A549 (cell line): ENCODE measurements at regions not wholly inside any gene's neighbourhood (a gene's known extent, or its start where the extent isn't known, plus 50 kb on each side); places are given as distances from the start of the nearest gene placed in this dataset.

Experiments used
- BHLHE40 ChIP-seq: IDR thresholded peaks from 2 replicates; pipeline ENCODE4 v1.6.1; 2012; ENCODE audit warnings: low read depth, low read length, inconsistent platforms
- HMGXB4 ChIP-seq: fragments of 250-450 bp; sonication (Bioruptor Pico); IDR thresholded peaks from 2 replicates; pipeline ENCODE4 v1.5.0; 2021; ENCODE audit warnings: mild to moderate bottlenecking, moderate library complexity, borderline replicate concordance
- MAX ChIP-seq: IDR thresholded peaks from 2 replicates; pipeline ENCODE4 v1.6.1; 2012
- MYC ChIP-seq: IDR thresholded peaks from 2 replicates; pipeline ENCODE4 v1.6.1; 2012; ENCODE audit warnings: mild to moderate bottlenecking, inconsistent platforms, low read length, improper control_type of control experiment, borderline replicate concordance
- POLR2A ChIP-seq: IDR thresholded peaks from 2 replicates; pipeline ENCODE4 v1.6.1; 2012; ENCODE audit warnings: mild to moderate bottlenecking, low read length

GRCh38 chr14:54223831-54224402 is 172.9 kb upstream of the CDKN3 start:
- TF ChIP-seq BHLHE40 (no peak), POLR2A (no peak), HMGXB4 (CRISPR knock-in tag) (no peak), MAX (no peak), MYC (no peak)
